GM12878 (cell line): ENCODE measurements at regions not wholly inside any gene's neighbourhood (a gene's known extent, or its start where the extent isn't known, plus 50 kb on each side); places are given as distances from the start of the nearest gene placed in this dataset.

Experiments
- ATAC-seq: fragments of 200-7000 bp; cut with Tn5 transposase; 3 replicates; pipeline ENCODE4 v1.9.1; 2020; ENCODE audit warnings: mild to moderate bottlenecking, moderate library complexity
- BruUV-seq: library from RNA; stranded (reverse); fragments of 400-500 nt; replicated peaks from 2 replicates; lab custom pipeline; 2021; lab: Mats Ljungman, UMichigan
- CTCF ChIA-PET: fragments of 300-600 bp; sonication (Branson Sonifier 250); formaldehyde crosslinking; extraction: SDS; loops from one replicate; lab custom pipeline; 2021; ENCODE audit warnings: inconsistent platforms; lab: Yijun Ruan, JAX
- POLR2A ChIA-PET: fragments of 350-600 bp; formaldehyde crosslinking; extraction: SDS; loops from one replicate; lab custom pipeline; 2021; ENCODE audit warnings: inconsistent platforms; lab: Charles Lee
- RAD21 ChIA-PET: fragments of 300-600 bp; sonication (Branson Sonifier 250); formaldehyde crosslinking; loops from one replicate; lab custom pipeline; 2023; ENCODE audit warnings: antibody characterized with exemption; ENCODE audit not compliant: unreplicated experiment; lab: Charles Lee
- SMC1A ChIA-PET: fragments of 300-600 bp; sonication (Branson Sonifier 250); formaldehyde crosslinking; loops from one replicate; lab custom pipeline; 2023; ENCODE audit not compliant: unreplicated experiment, uncharacterized antibody; lab: Charles Lee
- DNase-seq: peaks from one replicate; pipeline ENCODE4 v3.0.0-alpha.2; 2011; ENCODE audit warnings: low read depth, low spot score
- FAIRE-seq: peaks from 3 replicates; lab custom pipeline; 2011; peaks lifted over from hg19 to GRCh38; lab: Jason Lieb, UNC
- H2AFZ ChIP-seq: 2 replicates; pipeline ENCODE4 v1.6.0; 2011; ENCODE audit warnings: low read depth, low read length, control low read depth; ENCODE audit not compliant: control insufficient read depth
- H3K27ac ChIP-seq: 2 replicates; pipeline ENCODE4 v1.5.1; 2011; ENCODE audit warnings: control low read depth; ENCODE audit not compliant: control insufficient read depth, insufficient read depth
- H3K27me3 ChIP-seq, 2 experiments: replicated peaks in 1 of 2; 2 replicates each; pipeline versions ENCODE4 v1.6.0 to v1.6.1; 2011; ENCODE audit warnings: low read length in 1 of 2; ENCODE audit not compliant: control insufficient read depth in 2 of 2, insufficient read depth in 2 of 2
- H3K36me3 ChIP-seq, 2 experiments: 2 replicates each; pipeline ENCODE4 v1.5.1; 2011; ENCODE audit warnings: low read length in 1 of 2; ENCODE audit not compliant: control insufficient read depth in 2 of 2, insufficient read depth in 2 of 2
- H3K4me1 ChIP-seq: 2 replicates; pipeline ENCODE4 v1.6.1; 2011; ENCODE audit warnings: mild to moderate bottlenecking, low read length, moderate library complexity, mixed read lengths; ENCODE audit not compliant: control insufficient read depth, insufficient read depth
- H3K4me2 ChIP-seq: 2 replicates; pipeline ENCODE4 v1.6.0; 2011; ENCODE audit warnings: control low read depth; ENCODE audit not compliant: control insufficient read depth, insufficient read depth
- H3K4me3 ChIP-seq: fragments of 200-600 bp; sonication (generic); 2 replicates; pipeline ENCODE4 v1.5.1; 2016
- H3K79me2 ChIP-seq: 2 replicates; pipeline ENCODE4 v1.6.0; 2011; ENCODE audit warnings: low read length; ENCODE audit not compliant: control insufficient read depth, insufficient read depth
- H3K9ac ChIP-seq: 2 replicates; pipeline ENCODE4 v1.8.0; 2011; ENCODE audit warnings: low read length, control low read depth, mixed read lengths; ENCODE audit not compliant: control insufficient read depth, insufficient read depth
- H3K9me3 ChIP-seq: replicated peaks from 3 replicates; pipeline ENCODE4 v1.5.1; 2011; ENCODE audit warnings: mild to moderate bottlenecking, low read length; ENCODE audit not compliant: control insufficient read depth, insufficient read depth
- H4K20me1 ChIP-seq: 2 replicates; pipeline ENCODE4 v1.6.0; 2011; ENCODE audit not compliant: control insufficient read depth, insufficient read depth
- MLLT1 ChIP-seq: fragments of 450-650 bp; IDR thresholded peaks from 2 replicates; pipeline ENCODE4 v1.6.1; 2016; ENCODE audit warnings: mild to moderate bottlenecking
- ZNF217 ChIP-seq: fragments of 450-650 bp; IDR thresholded peaks from 2 replicates; pipeline ENCODE4 v1.6.1; 2017; ENCODE audit warnings: antibody characterized with exemption, mild to moderate bottlenecking
- ZNF274 ChIP-seq: IDR thresholded peaks from one replicate; pipeline ENCODE4 v1.8.0; 2011; ENCODE audit not compliant: insufficient read length, insufficient read depth
- ZNF687 ChIP-seq: fragments of 450-650 bp; IDR thresholded peaks from 2 replicates; pipeline ENCODE4 v1.6.1; 2017; ENCODE audit warnings: mild to moderate bottlenecking, moderate library complexity
- WGBS: methylation state at CpG from one replicate; pipeline ENCODE4 v1.1.6; 2016; ENCODE audit warnings: low lambda C conversion rate; ENCODE audit not compliant: insufficient replicate concordance, insufficient coverage; ENCODE audit errors: missing lambda C conversion rate; 5-methylcytosine and 5-hydroxymethylcytosine counted together
- in situ Hi-C: fragments of 300-500 bp; cut with MboI; formaldehyde crosslinking; loops from 9 replicates; pipeline ENCODE4 v1.14.3; 2018; ENCODE audit warnings: mixed read lengths
- intact Hi-C: fragments of 100-400 bp; cut with micrococcal nuclease; formaldehyde crosslinking; loops from one replicate; pipeline ENCODE4 v1.14.2; 2022; ENCODE audit not compliant: unreplicated experiment

- intact Hi-C loops: loop anchor here (10.0 kb wide), 1 partner anchor 236 kb away; no protein-coding TSS in a partner anchor
- Histone ChIP-seq H3K27me3 (no peaks in the 10 kb centered on the region), H3K27ac (peak overlapping the region; percentile 91), H3K4me3 (no peak overlapping the region), H4K20me1 (no peaks in the 10 kb centered on the region), H3K79me2 (peaks cover 57% of the 10 kb centered on the region), H3K9me3 (peaks cover 3% of the 10 kb centered on the region; the same call in 2 of the 3 replicates), H3K9ac (peak overlapping the region; percentile 76), H3K36me3 (no peaks in the 10 kb centered on the region; a peak in 2 of 4 replicates), H3K4me2 (peak overlapping the region; percentile 32), H2AFZ (no peak overlapping the region), H3K4me1 (peaks cover 96% of the 10 kb centered on the region)
- TF ChIP-seq ZNF274: no peak
- TF ChIP-seq ZNF217: peak; percentile 81; the same call in 1 of the 2 replicates
- peak; percentile 12 for TF ChIP-seq MLLT1
- TF ChIP-seq ZNF687: peak; percentile 22
- FAIRE-seq (no peak), ATAC-seq (no peak), DNase-seq (no peak)
- in situ Hi-C loops: no loop called here
- ChIA-PET SMC1A (interaction anchor here (7.5 to 12.0 kb wide), 3 partner anchors 11 to 71 kb away, joined by 92 to 346 read pairs (median 232); no protein-coding TSS in a partner anchor), CTCF (interaction anchor here (10.9 to 18.7 kb wide), 2 partner anchors 11 to 25 kb away, joined by 235 to 590 read pairs; no protein-coding TSS in a partner anchor), RAD21 (interaction anchor here (0.6 to 8.3 kb wide), 4 partner anchors 7 to 69 kb away, joined by 3 to 174 read pairs (median 54); partner anchors contain the start of gene CCDC167), POLR2A (interaction anchor here (1.0 to 9.7 kb wide), 3 partner anchors 11 to 127 kb away, joined by 3 to 114 read pairs (median 3); no protein-coding TSS in a partner anchor)
- 75% methylated on average over 3 of the region's 3 CpGs for WGBS
- no TSS peak for BruUV-seq
Observed at GRCh38 chr6:37560737-37561103, 61.0 kb upstream of the CCDC167 start.
